SK-N-SH (cell line): ENCODE measurements at regions not wholly inside any gene's neighbourhood (a gene's known extent, or its start where the extent isn't known, plus 50 kb on each side); places are given as distances from the start of the nearest gene placed in this dataset.

Experiments used
- CTCF ChIA-PET: fragments of 300-600, 350-600 bp; formaldehyde crosslinking; extraction: SDS; loops from one replicate; lab custom pipeline; 2021; lab: Yijun Ruan, JAX
- POLR2A ChIA-PET: fragments of 350-600 bp; sonication (Branson Sonifier 250); formaldehyde crosslinking; extraction: SDS; loops from one replicate; lab custom pipeline; 2020; ENCODE audit warnings: antibody characterized with exemption, inconsistent platforms; lab: Yijun Ruan, JAX
- DNase-seq: peaks from one replicate; pipeline ENCODE4 v3.0.0; 2012
- H2AFZ ChIP-seq: fragments of 200-600 bp; sonication (generic); 2 replicates; pipeline ENCODE4 v1.8.1; 2016; ENCODE audit warnings: antibody characterized with exemption, mild to moderate bottlenecking, low read depth
- H3F3A ChIP-seq: fragments of 200-600 bp; sonication (generic); replicated peaks from 2 replicates; pipeline ENCODE3; 2016; ENCODE audit warnings: antibody characterized with exemption, mild to moderate bottlenecking; ENCODE audit not compliant: insufficient read depth
- H3K27ac ChIP-seq, 2 experiments: fragments of 200-500 bp in 1 of 2; fragments of 200-600 bp in 1 of 2; sonication (Bioruptor generic) in 1 of 2; sonication (generic), shearing (Covaris generic) in 1 of 2; 2 replicates each; pipeline versions ENCODE4 v1.5.1 to v1.6.1; 2014 to 2016; ENCODE audit warnings: low read depth in 2 of 2, inconsistent platforms in 1 of 2, low read length in 1 of 2, mild to moderate bottlenecking in 1 of 2, mixed read lengths in 1 of 2
- H3K27me3 ChIP-seq: fragments of 200-600 bp; sonication (generic), shearing (Covaris generic); 2 replicates; pipeline ENCODE4 v1.6.1; 2016; ENCODE audit warnings: mixed run types; ENCODE audit not compliant: insufficient read depth
- H3K36me3 ChIP-seq, 2 experiments: fragments of 200-500 bp in 1 of 2; fragments of 200-600 bp in 1 of 2; sonication (Bioruptor generic) in 1 of 2; sonication (generic) in 1 of 2; replicated peaks in 1 of 2; 2 replicates each; pipeline versions ENCODE3 to v1.5.1; 2014 to 2016; ENCODE audit warnings: low read length in 1 of 2, mild to moderate bottlenecking in 1 of 2; ENCODE audit not compliant: insufficient read depth in 2 of 2, control insufficient read depth in 1 of 2
- H3K4me1 ChIP-seq, 2 experiments: fragments of 200-500 bp in 1 of 2; fragments of 200-600 bp in 1 of 2; sonication (Bioruptor generic) in 1 of 2; sonication (generic), shearing (Covaris generic) in 1 of 2; 2 replicates each; pipeline versions ENCODE4 v1.5.1 to v1.6.1; 2014 to 2016; ENCODE audit warnings: low read depth in 1 of 2, low read length in 1 of 2, mixed run types in 1 of 2; ENCODE audit not compliant: insufficient read depth in 2 of 2, control insufficient read depth in 1 of 2
- H3K4me2 ChIP-seq: fragments of 200-600 bp; sonication (generic), shearing (Covaris generic); 2 replicates; pipeline ENCODE4 v1.6.1; 2017; ENCODE audit warnings: mixed run types
- H3K4me3 ChIP-seq, 2 experiments: fragments of 200-500 bp in 1 of 2; fragments of 200-600 bp in 1 of 2; sonication (Bioruptor generic) in 1 of 2; sonication (generic), shearing (Covaris generic) in 1 of 2; 2 replicates each; pipeline versions ENCODE4 v1.5.1 to v1.8.1; 2014 to 2016; ENCODE audit warnings: low read depth in 2 of 2, inconsistent platforms in 1 of 2, low read length in 1 of 2, mild to moderate bottlenecking in 1 of 2, mixed read lengths in 1 of 2, moderate library complexity in 1 of 2
- H3K79me2 ChIP-seq: fragments of 200-600 bp; sonication (generic); 2 replicates; pipeline ENCODE4 v1.8.1; 2017; ENCODE audit warnings: mild to moderate bottlenecking; ENCODE audit not compliant: insufficient read depth
- H3K9ac ChIP-seq: fragments of 200-600 bp; sonication (generic); 2 replicates; pipeline ENCODE4 v1.6.1; 2017; ENCODE audit warnings: mixed run types
- H3K9me2 ChIP-seq: fragments of 200-600 bp; sonication (generic); 2 replicates; pipeline ENCODE4 v1.6.1; 2017; ENCODE audit warnings: mixed run types
- H3K9me3 ChIP-seq: fragments of 200-600 bp; sonication (generic); 2 replicates; pipeline ENCODE4 v1.6.1; 2017; ENCODE audit warnings: mixed run types, mild to moderate bottlenecking, moderate library complexity
- H4K20me1 ChIP-seq: fragments of 200-600 bp; sonication (generic); 2 replicates; pipeline ENCODE4 v1.6.1; 2017; ENCODE audit warnings: mild to moderate bottlenecking, mixed run types; ENCODE audit not compliant: insufficient read depth
- GATA2 ChIP-seq: sonication (generic); formaldehyde crosslinking; IDR thresholded peaks from 2 replicates; pipeline ENCODE4 v1.5.0; 2020; ENCODE audit warnings: mild to moderate bottlenecking, missing genetic modification reagents
- NFIC ChIP-seq: IDR thresholded peaks from 2 replicates; pipeline ENCODE4 v1.4.0; 2012; ENCODE audit warnings: borderline replicate concordance
- REST ChIP-seq: IDR thresholded peaks from 2 replicates; pipeline ENCODE4 v1.6.1; 2012; ENCODE audit warnings: mild to moderate bottlenecking, low read depth, low read length, moderate library complexity
- RFX5 ChIP-seq: IDR thresholded peaks from 2 replicates; pipeline ENCODE4 v1.6.1; 2012; ENCODE audit warnings: mild to moderate bottlenecking, improper control_type of control experiment, low read length
- RXRA ChIP-seq: IDR thresholded peaks from 2 replicates; pipeline ENCODE4 v1.4.0; 2012; ENCODE audit warnings: low read depth, mild to moderate bottlenecking, borderline replicate concordance
- SMC3 ChIP-seq: IDR thresholded peaks from 2 replicates; pipeline ENCODE4 v1.6.1; 2012; ENCODE audit warnings: low read depth, low read length, improper control_type of control experiment
- TAF1 ChIP-seq: IDR thresholded peaks from 2 replicates; pipeline ENCODE4 v1.6.1; 2012; ENCODE audit warnings: low read depth, mild to moderate bottlenecking, low read length, moderate library complexity, borderline replicate concordance
- TCF12 ChIP-seq: IDR thresholded peaks from 2 replicates; pipeline ENCODE4 v1.4.0; 2012
- TEAD4 ChIP-seq: IDR thresholded peaks from 2 replicates; pipeline ENCODE4 v1.4.0; 2012; ENCODE audit warnings: mild to moderate bottlenecking, borderline replicate concordance; ENCODE audit not compliant: insufficient read depth
- YY1 ChIP-seq: IDR thresholded peaks from 2 replicates; pipeline ENCODE4 v1.4.0; 2012; ENCODE audit warnings: low read depth, mild to moderate bottlenecking
- WGBS: methylation state at CpG from one replicate; pipeline ENCODE4 v1.1.6; 2017; ENCODE audit warnings: low lambda C conversion rate; 5-methylcytosine and 5-hydroxymethylcytosine counted together
- TF ChIP-seq, protein P1 (sequence below): fragments of 200-600 bp; sonication (generic); IDR thresholded peaks from 2 replicates; pipeline ENCODE4 v1.6.1; 2017; ENCODE audit warnings: antibody characterized with exemption, mild to moderate bottlenecking, moderate library complexity

DNA sequence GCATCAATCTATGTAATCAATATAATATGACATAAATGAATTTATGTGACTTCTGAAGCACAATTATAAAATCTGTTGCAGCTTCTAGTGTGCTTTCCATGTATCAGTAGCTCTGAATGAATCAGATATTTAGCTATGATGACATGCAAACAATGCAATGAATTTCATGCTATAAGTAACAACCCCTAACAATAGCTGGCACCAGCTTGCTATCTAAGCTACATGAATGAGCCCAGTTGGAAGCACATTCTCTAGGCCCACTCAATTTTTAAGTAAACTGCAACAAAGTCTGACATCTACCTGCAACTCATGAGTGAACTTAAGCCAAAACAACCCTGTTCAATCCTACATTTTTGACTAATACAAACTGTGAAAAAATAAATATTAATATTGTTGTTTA is 507.3 kb upstream of the ROBO1 start:
- Histone ChIP-seq H4K20me1 (no peaks in the 10 kb centered on the region), H3K36me3 (no peaks in the 10 kb centered on the region), H3K9me2 (no peaks in the 10 kb centered on the region), H2AFZ (no peak overlapping the region), H3K27me3 (no peaks in the 10 kb centered on the region), H3F3A (no peaks in the 10 kb centered on the region), H3K4me3 (no peak overlapping the region), H3K27ac (no peak overlapping the region), H3K9ac (no peak overlapping the region), H3K4me2 (no peak overlapping the region), H3K79me2 (no peaks in the 10 kb centered on the region), H3K4me1 (no peaks in the 10 kb centered on the region), H3K9me3 (no peaks in the 10 kb centered on the region)
- ChIA-PET POLR2A (no interaction called here), CTCF (no interaction called here)
- TF ChIP-seq NFIC, result no peak
- TF ChIP-seq TCF12, result no peak
- TF ChIP-seq RXRA, result no peak
- TF ChIP-seq SMC3, result no peak
- TF ChIP-seq REST, result no peak
- no peak for TF ChIP-seq YY1
- TF ChIP-seq GATA2 (CRISPR knock-in tag), result no peak
- TF ChIP-seq, protein P1, sequence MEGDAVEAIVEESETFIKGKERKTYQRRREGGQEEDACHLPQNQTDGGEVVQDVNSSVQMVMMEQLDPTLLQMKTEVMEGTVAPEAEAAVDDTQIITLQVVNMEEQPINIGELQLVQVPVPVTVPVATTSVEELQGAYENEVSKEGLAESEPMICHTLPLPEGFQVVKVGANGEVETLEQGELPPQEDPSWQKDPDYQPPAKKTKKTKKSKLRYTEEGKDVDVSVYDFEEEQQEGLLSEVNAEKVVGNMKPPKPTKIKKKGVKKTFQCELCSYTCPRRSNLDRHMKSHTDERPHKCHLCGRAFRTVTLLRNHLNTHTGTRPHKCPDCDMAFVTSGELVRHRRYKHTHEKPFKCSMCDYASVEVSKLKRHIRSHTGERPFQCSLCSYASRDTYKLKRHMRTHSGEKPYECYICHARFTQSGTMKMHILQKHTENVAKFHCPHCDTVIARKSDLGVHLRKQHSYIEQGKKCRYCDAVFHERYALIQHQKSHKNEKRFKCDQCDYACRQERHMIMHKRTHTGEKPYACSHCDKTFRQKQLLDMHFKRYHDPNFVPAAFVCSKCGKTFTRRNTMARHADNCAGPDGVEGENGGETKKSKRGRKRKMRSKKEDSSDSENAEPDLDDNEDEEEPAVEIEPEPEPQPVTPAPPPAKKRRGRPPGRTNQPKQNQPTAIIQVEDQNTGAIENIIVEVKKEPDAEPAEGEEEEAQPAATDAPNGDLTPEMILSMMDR, result no peak
- no peak for DNase-seq

- H3K9me2 ChIP-seq, result no peaks in the 10 kb centered on the region
- H3K36me3 ChIP-seq, result no peaks in the 10 kb centered on the region
- H3K27me3 ChIP-seq, result no peaks in the 10 kb centered on the region
- ChIA-PET POLR2A (no interaction called here), CTCF (no interaction called here)
- H3K4me2 ChIP-seq, result no peak overlapping the region
- no peak overlapping the region for H3K27ac ChIP-seq
- no peak overlapping the region for H2AFZ ChIP-seq
- no peak for DNase-seq
- H3K9me3 ChIP-seq, result no peaks in the 10 kb centered on the region
- H3K4me1 ChIP-seq, result peaks cover 0 to 4% of the 10 kb centered on the region in 2 experiments; a peak in 1 of 4 replicates
- H3K4me3 ChIP-seq, result no peak overlapping the region
- no peaks in the 10 kb centered on the region for H4K20me1 ChIP-seq
- H3K79me2 ChIP-seq, result no peaks in the 10 kb centered on the region
- no peak for TF ChIP-seq TAF1
- TF ChIP-seq, protein P1, result no peak
- no peak for TF ChIP-seq RFX5
- TF ChIP-seq TEAD4, result no peak
- no peak for TF ChIP-seq TCF12
- TF ChIP-seq GATA2 (CRISPR knock-in tag), result no peak
- TF ChIP-seq RXRA, result no peak
- H3F3A ChIP-seq, result no peaks in the 10 kb centered on the region
- WGBS, result 49% methylated on average over 3 of the region's 3 CpGs
- no peak overlapping the region for H3K9ac ChIP-seq
These were observed 495.5 kb upstream of the ROBO1 start for GRCh38 chr3:80263260-80263659.
